ENCODE measurements at regions not wholly inside any gene's neighbourhood (a gene's known extent, or its start where the extent isn't known, plus 50 kb on each side); places are given as distances from the start of the nearest gene placed in this dataset.

- Histone ChIP-seq H3K9me3 (ENCODE audit: control insufficient read depth, insufficient read depth, low read depth, low read length) (no peaks in the 10 kb centered on the region), H3K4me3 (ENCODE audit: low read depth in 2 of 2, low read length in 2 of 2) (no peak overlapping the region), H3K4me1 (ENCODE audit: control insufficient read depth, insufficient read depth, low read length) (no peaks in the 10 kb centered on the region), H3K27me3 (ENCODE audit: control insufficient read depth, insufficient read depth, low read length) (no peaks in the 10 kb centered on the region), H3K36me3 (ENCODE audit: control insufficient read depth, insufficient read depth, low read length) (no peaks in the 10 kb centered on the region), H3K27ac (ENCODE audit: low read length) (no peak overlapping the region)
- POLR2A ChIA-PET: no interaction called here
- no TSS peak for BruUV-seq (replicated peaks)
- TF ChIP-seq CTCF (IDR thresholded peaks at IDR 0.05): no peak
- TF ChIP-seq TCF7L2 (IDR thresholded peaks at IDR 0.05; ENCODE audit: low read depth, low read length): no peak
- no peak for TF ChIP-seq REST (IDR thresholded peaks at IDR 0.05; ENCODE audit: insufficient read depth in 1 of 2, low read depth in 2 of 2, low read length in 1 of 2)
- no peak for TF ChIP-seq SIN3A (IDR thresholded peaks at IDR 0.05; ENCODE audit: borderline replicate concordance, insufficient read depth, low read depth, low read length)
- TF ChIP-seq POLR2AphosphoS5 (IDR thresholded peaks at IDR 0.05; ENCODE audit: low read depth, low read length): no peak
- intact Hi-C loops (cut with micrococcal nuclease; ENCODE audit: unreplicated experiment): no loop called here
- DNase-seq (ENCODE audit: low read depth, low spot score) (no peak), ATAC-seq (no peak)
- in situ Hi-C loops (cut with HindIII; ENCODE audit: low pct_unique_long_range_greater_than_20kb, low sequenced_read_pairs): no loop called here
- CTCF ChIA-PET: no interaction called here
These were observed 158.2 kb upstream of the ARHGEF26 start for GRCh38 chr3:153963012-153963411.

GRCh38 chr3:153967260-153967659, 153.9 kb upstream of the ARHGEF26 start:
- no peaks in the 10 kb centered on the region for H3K36me3 ChIP-seq (ENCODE audit: control insufficient read depth, insufficient read depth, low read length)
- DNase-seq (ENCODE audit: low read depth, low spot score) (no peak), ATAC-seq (no peak)
- in situ Hi-C loops (cut with HindIII; ENCODE audit: low pct_unique_long_range_greater_than_20kb, low sequenced_read_pairs) (no loop called here), intact Hi-C loops (cut with micrococcal nuclease; ENCODE audit: unreplicated experiment) (no loop called here)
- ChIA-PET POLR2A (no interaction called here), CTCF (no interaction called here)
- BruUV-seq (replicated peaks): no TSS peak
- H3K4me3 ChIP-seq (ENCODE audit: low read depth in 2 of 2, low read length in 2 of 2): no peak overlapping the region
- no peaks in the 10 kb centered on the region for H3K9me3 ChIP-seq (ENCODE audit: control insufficient read depth, insufficient read depth, low read depth, low read length)
- no peaks in the 10 kb centered on the region for H3K4me1 ChIP-seq (ENCODE audit: control insufficient read depth, insufficient read depth, low read length)
- no peaks in the 10 kb centered on the region for H3K27me3 ChIP-seq (ENCODE audit: control insufficient read depth, insufficient read depth, low read length)
- no peak overlapping the region for H3K27ac ChIP-seq (ENCODE audit: low read length)
- TF ChIP-seq CTCF (IDR thresholded peaks at IDR 0.05): no peak

- intact Hi-C loops (cut with micrococcal nuclease; ENCODE audit: unreplicated experiment): no loop called here
- no peak for ATAC-seq
- DNase-seq (ENCODE audit: low read depth, low spot score): no peak
These were observed 151.1 kb upstream of the ARHGEF26 start for GRCh38 chr3:153970047-153970446.

More at GRCh38 chr3:153970047-153970446, 151.1 kb upstream of the ARHGEF26 start:
- CTCF ChIA-PET: no interaction called here
- Histone ChIP-seq H3K9me3 (ENCODE audit: control insufficient read depth, insufficient read depth, low read depth, low read length) (no peaks in the 10 kb centered on the region), H3K4me1 (ENCODE audit: control insufficient read depth, insufficient read depth, low read length) (no peaks in the 10 kb centered on the region), H3K36me3 (ENCODE audit: control insufficient read depth, insufficient read depth, low read length) (no peaks in the 10 kb centered on the region), H3K27me3 (ENCODE audit: control insufficient read depth, insufficient read depth, low read length) (no peaks in the 10 kb centered on the region), H3K4me3 (ENCODE audit: low read depth in 2 of 2, low read length in 2 of 2) (no peak overlapping the region), H3K27ac (ENCODE audit: low read length) (no peak overlapping the region)
- BruUV-seq (replicated peaks): no TSS peak
- in situ Hi-C loops (cut with HindIII; ENCODE audit: low pct_unique_long_range_greater_than_20kb, low sequenced_read_pairs): no loop called here
- POLR2A ChIA-PET: no interaction called here
- TF ChIP-seq CTCF (IDR thresholded peaks at IDR 0.05): no peak
- TF ChIP-seq TCF7L2 (IDR thresholded peaks at IDR 0.05; ENCODE audit: low read depth, low read length): no peak
- TF ChIP-seq SIN3A (IDR thresholded peaks at IDR 0.05; ENCODE audit: borderline replicate concordance, insufficient read depth, low read depth, low read length): no peak
- TF ChIP-seq REST (IDR thresholded peaks at IDR 0.05; ENCODE audit: insufficient read depth in 1 of 2, low read depth in 2 of 2, low read length in 1 of 2): no peak
- no peak for TF ChIP-seq POLR2AphosphoS5 (IDR thresholded peaks at IDR 0.05; ENCODE audit: low read depth, low read length)

Data from Panc1 (cell line).